RWPE2 (cell line): ENCODE measurements at regions not wholly inside any gene's neighbourhood (a gene's known extent, or its start where the extent isn't known, plus 50 kb on each side); places are given as distances from the start of the nearest gene placed in this dataset.

Experiments
- ATAC-seq: fragments of 200-7000 bp; cut with Tn5 transposase; 3 replicates; pipeline ENCODE4 v1.9.1; 2021; ENCODE audit warnings: low read depth
- DNase-seq: peaks from one replicate; pipeline ENCODE4 v3.0.0-alpha.2; 2020; ENCODE audit warnings: low spot score
- H3K27ac ChIP-seq: fragments of 450-650 bp; 2 replicates; pipeline ENCODE4 v1.5.1; 2017; ENCODE audit warnings: mild to moderate bottlenecking; ENCODE audit not compliant: poor library complexity, severe bottlenecking
- H3K27me3 ChIP-seq: fragments of 250-450 bp; sonication (Bioruptor Pico); 2 replicates; pipeline ENCODE4 v1.5.1; 2021; ENCODE audit warnings: mild to moderate bottlenecking, moderate library complexity; ENCODE audit not compliant: insufficient read depth, poor library complexity, severe bottlenecking
- H3K36me3 ChIP-seq: fragments of 250-450 bp; sonication (Bioruptor Pico); 2 replicates; pipeline ENCODE4 v1.5.1; 2020; ENCODE audit warnings: low read depth, mild to moderate bottlenecking, moderate library complexity
- H3K4me1 ChIP-seq: fragments of 250-450 bp; sonication (Bioruptor Pico); 2 replicates; pipeline ENCODE4 v1.5.1; 2021; ENCODE audit warnings: mild to moderate bottlenecking, moderate library complexity; ENCODE audit not compliant: insufficient read depth, poor library complexity, severe bottlenecking
- H3K4me3 ChIP-seq: fragments of 250-450 bp; sonication (Bioruptor Pico); 2 replicates; pipeline ENCODE4 v1.5.1; 2021; ENCODE audit warnings: mild to moderate bottlenecking, moderate library complexity; ENCODE audit not compliant: severe bottlenecking
- H3K9me3 ChIP-seq: fragments of 250-450 bp; sonication (Bioruptor Pico); 2 replicates; pipeline ENCODE4 v1.5.1; 2021; ENCODE audit warnings: mild to moderate bottlenecking, moderate library complexity; ENCODE audit not compliant: severe bottlenecking
- TF ChIP-seq, protein P1 (sequence below): fragments of 450-650 bp; IDR thresholded peaks from one replicate; pipeline ENCODE4 v1.5.1; 2017; ENCODE audit warnings: mild to moderate bottlenecking, moderate library complexity; ENCODE audit not compliant: poor library complexity, severe bottlenecking

DNA sequence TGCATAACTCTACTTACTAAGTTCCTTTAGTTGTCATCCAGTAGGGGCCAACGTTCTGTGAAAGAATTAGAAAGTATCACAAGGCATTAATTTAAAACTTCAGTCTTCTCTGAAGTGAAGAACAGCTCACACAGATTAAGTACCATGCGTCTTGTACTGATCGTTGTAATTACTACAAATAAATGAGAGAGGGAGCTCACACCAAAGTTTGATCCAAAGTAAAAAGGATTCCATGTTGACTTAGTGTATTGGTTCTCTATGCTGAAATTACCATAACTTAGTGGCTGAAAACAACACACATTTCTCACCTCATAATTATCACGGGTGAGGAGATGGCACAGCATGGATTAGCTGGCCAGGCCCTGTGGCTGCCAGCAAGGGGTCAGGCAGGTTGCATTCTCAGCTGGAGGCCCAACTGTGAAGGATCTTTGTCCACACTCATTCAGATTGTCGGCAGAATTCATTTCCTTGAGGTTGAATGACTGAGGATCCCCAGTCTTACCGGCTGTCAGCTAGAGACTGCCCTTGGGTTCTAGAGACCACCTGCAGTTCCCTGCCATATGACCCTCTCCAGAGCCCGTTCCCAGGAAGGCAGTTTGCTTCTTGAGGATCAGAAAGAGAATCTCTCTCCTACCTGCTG is 169.1 kb downstream of the YTHDC2 start:
- ATAC-seq = peak; percentile 51; the same call in 1 of the 3 replicates
- Histone ChIP-seq H3K27me3 (peaks cover 4% of the 10 kb centered on the region), H3K27ac (no peak overlapping the region), H3K36me3 (no peaks in the 10 kb centered on the region), H3K4me1 (no peaks in the 10 kb centered on the region), H3K9me3 (no peaks in the 10 kb centered on the region), H3K4me3 (no peak overlapping the region)
- TF ChIP-seq, protein P1, sequence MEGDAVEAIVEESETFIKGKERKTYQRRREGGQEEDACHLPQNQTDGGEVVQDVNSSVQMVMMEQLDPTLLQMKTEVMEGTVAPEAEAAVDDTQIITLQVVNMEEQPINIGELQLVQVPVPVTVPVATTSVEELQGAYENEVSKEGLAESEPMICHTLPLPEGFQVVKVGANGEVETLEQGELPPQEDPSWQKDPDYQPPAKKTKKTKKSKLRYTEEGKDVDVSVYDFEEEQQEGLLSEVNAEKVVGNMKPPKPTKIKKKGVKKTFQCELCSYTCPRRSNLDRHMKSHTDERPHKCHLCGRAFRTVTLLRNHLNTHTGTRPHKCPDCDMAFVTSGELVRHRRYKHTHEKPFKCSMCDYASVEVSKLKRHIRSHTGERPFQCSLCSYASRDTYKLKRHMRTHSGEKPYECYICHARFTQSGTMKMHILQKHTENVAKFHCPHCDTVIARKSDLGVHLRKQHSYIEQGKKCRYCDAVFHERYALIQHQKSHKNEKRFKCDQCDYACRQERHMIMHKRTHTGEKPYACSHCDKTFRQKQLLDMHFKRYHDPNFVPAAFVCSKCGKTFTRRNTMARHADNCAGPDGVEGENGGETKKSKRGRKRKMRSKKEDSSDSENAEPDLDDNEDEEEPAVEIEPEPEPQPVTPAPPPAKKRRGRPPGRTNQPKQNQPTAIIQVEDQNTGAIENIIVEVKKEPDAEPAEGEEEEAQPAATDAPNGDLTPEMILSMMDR = peak; percentile 34
- DNase-seq = no peak

DNA sequence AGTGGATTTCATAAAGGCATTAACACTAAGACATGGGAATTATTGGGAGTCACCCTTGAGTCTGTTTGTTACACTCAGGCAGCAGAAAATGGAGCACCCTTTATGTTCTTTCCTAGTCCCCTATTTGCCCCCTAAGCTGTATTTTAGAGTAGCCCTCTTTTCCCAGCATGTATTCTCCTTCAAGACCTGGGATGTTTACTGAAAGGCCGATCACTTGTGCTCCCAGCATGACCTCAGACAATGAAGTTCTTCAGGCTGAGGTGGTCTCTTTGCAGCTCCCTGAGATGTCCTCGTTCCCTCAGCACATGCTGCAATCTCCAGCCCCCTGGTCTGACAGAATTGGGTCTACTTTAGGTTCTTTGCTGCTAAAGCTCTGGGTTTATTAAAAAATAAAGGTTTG is 169.7 kb downstream of the YTHDC2 start:
- H3K4me1 ChIP-seq = no peaks in the 10 kb centered on the region
- H3K27me3 ChIP-seq = peaks cover 4% of the 10 kb centered on the region
- TF ChIP-seq, protein P1 = no peak

DNA sequence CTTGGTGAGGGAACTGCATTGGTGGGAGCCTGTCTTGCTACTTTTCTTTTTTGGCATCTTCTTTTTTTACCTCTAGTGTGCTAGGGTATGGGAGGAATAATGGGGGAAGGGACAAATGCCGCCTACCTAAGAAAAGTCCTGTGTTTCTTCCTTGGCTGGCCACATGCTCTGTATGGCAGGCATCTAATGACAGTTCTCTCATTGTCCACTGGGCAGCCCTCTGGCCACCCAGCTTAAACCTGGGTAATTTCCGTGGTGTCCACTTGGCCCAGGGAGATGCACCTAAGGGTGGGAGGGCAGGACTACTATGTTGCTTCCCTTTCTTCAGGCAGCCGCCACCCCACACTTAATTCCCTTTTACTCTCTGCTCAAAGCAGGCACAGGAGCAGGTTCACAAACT is 173.1 kb downstream of the YTHDC2 start:
- no peak overlapping the region for H3K27ac ChIP-seq
- DNase-seq (no peak), ATAC-seq (no peak)
- H3K27me3 ChIP-seq = peaks cover 9% of the 10 kb centered on the region
- TF ChIP-seq, protein P1 = no peak
- no peaks in the 10 kb centered on the region for H3K36me3 ChIP-seq
- H3K4me3 ChIP-seq = no peak overlapping the region
- no peaks in the 10 kb centered on the region for H3K4me1 ChIP-seq
- H3K9me3 ChIP-seq = no peaks in the 10 kb centered on the region

More for the DNA sequence above, 169.7 kb downstream of the YTHDC2 start:
- Histone ChIP-seq H3K4me3 (no peak overlapping the region), H3K27ac (no peak overlapping the region), H3K9me3 (no peaks in the 10 kb centered on the region), H3K36me3 (no peaks in the 10 kb centered on the region)
- ATAC-seq (no peak), DNase-seq (no peak)

DNA sequence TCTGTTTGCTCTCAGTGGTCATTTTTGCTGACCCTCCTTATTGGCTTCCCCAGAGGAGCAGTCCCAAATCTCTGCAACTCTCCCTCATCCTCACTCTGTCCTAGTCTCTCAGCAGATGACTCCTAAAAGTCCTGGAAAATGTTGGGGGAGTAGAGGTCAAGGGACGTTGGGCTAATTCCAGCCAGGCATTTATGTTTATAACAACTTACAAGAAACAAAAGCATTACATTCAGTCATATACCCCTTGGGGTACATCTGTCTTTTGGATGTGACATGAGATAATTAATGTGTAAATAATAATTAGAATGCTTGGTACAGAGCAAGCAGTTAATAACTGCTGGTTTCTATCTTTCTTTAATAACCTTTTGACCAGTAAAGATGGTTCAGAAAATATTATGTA is 176.2 kb downstream of the YTHDC2 start:
- no peak for DNase-seq
- ATAC-seq = no peak
- H3K4me3 ChIP-seq = no peak overlapping the region
- TF ChIP-seq, protein P1 = no peak
- H3K27ac ChIP-seq = no peak overlapping the region
- peaks cover 39% of the 10 kb centered on the region for H3K27me3 ChIP-seq
- no peaks in the 10 kb centered on the region for H3K4me1 ChIP-seq
- H3K9me3 ChIP-seq = no peaks in the 10 kb centered on the region
- no peaks in the 10 kb centered on the region for H3K36me3 ChIP-seq

DNA sequence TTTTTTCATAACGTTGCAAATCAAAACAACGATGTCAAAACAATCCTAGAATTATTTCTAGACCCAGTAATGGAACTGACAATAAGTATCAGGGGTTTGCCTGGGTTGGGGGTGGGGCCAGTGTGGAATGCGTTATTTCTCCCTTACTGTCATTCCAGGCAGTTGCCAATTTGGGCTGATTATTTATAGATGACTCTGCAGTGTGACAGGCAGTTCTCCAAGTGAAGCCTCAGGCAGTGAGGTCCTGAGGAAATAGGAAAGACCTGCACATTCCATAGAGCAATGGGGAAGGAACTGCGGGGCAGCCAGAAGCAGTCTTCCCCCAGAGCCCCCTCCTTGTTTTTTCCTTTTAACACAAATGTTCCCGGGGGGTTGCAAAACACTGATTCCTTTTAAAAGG is 179.0 kb downstream of the YTHDC2 start:
- no peaks in the 10 kb centered on the region for H3K4me1 ChIP-seq
- ATAC-seq (peak; percentile 36; the same call in 1 of the 3 replicates), DNase-seq (no peak)
- no peaks in the 10 kb centered on the region for H3K9me3 ChIP-seq
- peaks cover 41% of the 10 kb centered on the region for H3K27me3 ChIP-seq
- no peak overlapping the region for H3K4me3 ChIP-seq
- no peaks in the 10 kb centered on the region for H3K36me3 ChIP-seq
- no peak overlapping the region for H3K27ac ChIP-seq
- TF ChIP-seq, protein P1 = no peak
